GM21576 (cell line): ENCODE measurements at regions not wholly inside any gene's neighbourhood (a gene's known extent, or its start where the extent isn't known, plus 50 kb on each side); places are given as distances from the start of the nearest gene placed in this dataset.

Source experiments
- ATAC-seq: cut with Tn5 transposase; IDR thresholded peaks from one replicate; pipeline ENCODE4 v1.9.1; 2021; ENCODE audit warnings: mild to moderate bottlenecking, moderate library complexity; ENCODE audit not compliant: unreplicated experiment

GRCh38 chr9:79800578-79800977, 228.8 kb downstream of the TLE4 start:
- no peak for ATAC-seq

- no peak for ATAC-seq
Measured at GRCh38 chr9:79799691-79800335, 228.0 kb downstream of the TLE4 start.

GRCh38 chr9:79798450-79798849, 226.7 kb downstream of the TLE4 start:
- no peak for ATAC-seq

GRCh38 chr9:79796411-79796810, 224.6 kb downstream of the TLE4 start:
- ATAC-seq = no peak

GRCh38 chr9:79788662-79789061, 216.9 kb downstream of the TLE4 start:
- no peak for ATAC-seq

- no peak for ATAC-seq
Measured at GRCh38 chr9:79781263-79781662, 209.5 kb downstream of the TLE4 start.

- ATAC-seq = no peak
Measured at GRCh38 chr9:79780559-79780958, 208.8 kb downstream of the TLE4 start.

GRCh38 chr9:79779901-79780300, 208.1 kb downstream of the TLE4 start:
- no peak for ATAC-seq

- no peak for ATAC-seq
Measured at GRCh38 chr9:79778581-79778980, 206.8 kb downstream of the TLE4 start.

- ATAC-seq = no peak
Measured at GRCh38 chr9:79776581-79776980, 204.8 kb downstream of the TLE4 start.
